ENCODE measurements at regions not wholly inside any gene's neighbourhood (a gene's known extent, or its start where the extent isn't known, plus 50 kb on each side); places are given as distances from the start of the nearest gene placed in this dataset.

DNA sequence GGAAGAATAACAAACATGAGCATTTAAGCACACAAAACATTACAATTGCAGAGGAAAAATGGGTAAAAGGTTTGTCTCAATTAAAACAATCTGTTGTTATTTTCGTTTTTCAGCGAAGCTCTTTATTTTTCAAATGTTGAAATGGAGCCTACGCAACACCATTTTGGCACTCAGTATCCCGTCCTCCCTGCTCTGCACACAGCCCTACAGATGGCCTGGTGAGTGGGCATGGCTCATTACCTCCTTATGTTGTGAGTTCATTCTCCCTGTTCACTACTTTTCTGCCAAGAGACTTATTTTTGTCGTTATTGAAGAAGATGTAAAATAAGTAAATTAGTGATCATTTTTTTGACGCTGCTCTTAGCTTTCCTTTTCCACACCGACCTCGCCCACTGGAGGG, 167.8 kb upstream of the CXCL12 start:
- DNase-seq (ENCODE audit: extremely low read depth, low read depth), result no peak
- no peak for TF ChIP-seq CTCF (IDR thresholded peaks at IDR 0.05; ENCODE audit: low read depth, low read length, missing control alignments)
- H3K4me3 ChIP-seq (replicated peaks; ENCODE audit: low read depth, low read length), result no peak overlapping the region

GRCh38 chr10:44557596-44558191, 172.8 kb upstream of the CXCL12 start:
- no peak for DNase-seq (ENCODE audit: extremely low read depth, low read depth)
- H3K4me3 ChIP-seq (replicated peaks; ENCODE audit: low read depth, low read length), result no peak overlapping the region
- TF ChIP-seq CTCF (IDR thresholded peaks at IDR 0.05; ENCODE audit: low read depth, low read length, missing control alignments), result no peak

GRCh38 chr10:44558521-44558920, 173.6 kb upstream of the CXCL12 start:
- DNase-seq (ENCODE audit: extremely low read depth, low read depth), result no peak
- TF ChIP-seq CTCF (IDR thresholded peaks at IDR 0.05; ENCODE audit: low read depth, low read length, missing control alignments), result no peak
- H3K4me3 ChIP-seq (replicated peaks; ENCODE audit: low read depth, low read length), result no peak overlapping the region

- no peak for TF ChIP-seq CTCF (IDR thresholded peaks at IDR 0.05; ENCODE audit: low read depth, low read length, missing control alignments)
- DNase-seq (ENCODE audit: extremely low read depth, low read depth), result no peak
- no peak overlapping the region for H3K4me3 ChIP-seq (replicated peaks; ENCODE audit: low read depth, low read length)
These were observed 179.5 kb upstream of the CXCL12 start for GRCh38 chr10:44564361-44564760.

- TF ChIP-seq CTCF (IDR thresholded peaks at IDR 0.05; ENCODE audit: low read depth, low read length, missing control alignments), result no peak
- no peak overlapping the region for H3K4me3 ChIP-seq (replicated peaks; ENCODE audit: low read depth, low read length)
- no peak for DNase-seq (ENCODE audit: extremely low read depth, low read depth)
These were observed 179.9 kb upstream of the CXCL12 start for GRCh38 chr10:44564790-44565189.

- no peak overlapping the region for H3K4me3 ChIP-seq (replicated peaks; ENCODE audit: low read depth, low read length)
- TF ChIP-seq CTCF (IDR thresholded peaks at IDR 0.05; ENCODE audit: low read depth, low read length, missing control alignments), result no peak
- no peak for DNase-seq (ENCODE audit: extremely low read depth, low read depth)
These were observed 181.9 kb upstream of the CXCL12 start for GRCh38 chr10:44566786-44567185.

- no peak overlapping the region for H3K4me3 ChIP-seq (replicated peaks; ENCODE audit: low read depth, low read length)
- DNase-seq (ENCODE audit: extremely low read depth, low read depth), result peak; percentile 33
- TF ChIP-seq CTCF (IDR thresholded peaks at IDR 0.05; ENCODE audit: low read depth, low read length, missing control alignments), result no peak
These were observed 182.6 kb upstream of the CXCL12 start for GRCh38 chr10:44567471-44567870.
